ENCODE measurements at regions not wholly inside any gene's neighbourhood (a gene's known extent, or its start where the extent isn't known, plus 50 kb on each side); places are given as distances from the start of the nearest gene placed in this dataset.

DNA sequence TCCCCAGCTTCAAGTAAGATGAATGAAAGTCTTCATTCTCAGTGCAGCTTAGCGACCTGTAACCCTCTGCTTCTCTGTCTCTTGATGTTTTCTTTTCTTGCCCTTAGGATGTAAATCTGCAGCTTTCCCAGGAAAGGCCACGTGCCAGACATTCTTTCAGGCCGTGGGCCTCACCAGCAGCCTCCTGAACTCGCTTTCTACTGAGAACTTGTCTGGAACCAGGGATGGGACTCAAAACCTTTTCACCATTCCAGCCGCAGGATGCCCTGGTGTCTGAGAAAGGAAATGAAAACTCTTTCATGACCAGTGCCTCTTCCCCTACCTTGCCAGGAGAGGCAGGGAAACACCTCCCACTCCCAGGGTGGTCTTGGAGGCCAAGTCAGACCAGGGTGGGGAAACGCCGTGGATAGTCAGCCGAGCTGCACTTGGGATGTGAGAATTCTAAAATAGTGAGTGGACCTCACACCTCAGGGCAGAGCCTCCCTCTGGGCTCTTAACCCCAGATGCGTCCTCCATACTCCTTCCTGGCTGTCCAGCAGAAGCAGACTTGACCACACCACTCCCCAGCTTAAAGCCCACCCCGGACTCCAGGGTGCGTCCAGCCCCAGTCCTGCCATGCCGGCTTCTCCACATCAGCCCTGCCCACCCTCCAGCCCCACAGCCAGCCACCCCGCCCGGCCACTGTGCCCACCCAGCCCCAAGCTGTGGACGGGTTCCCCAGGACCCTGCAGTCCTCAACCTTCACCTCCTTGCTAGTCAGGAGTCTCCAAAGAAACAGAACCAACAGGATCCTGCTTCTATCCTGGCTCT is 115.5 kb downstream of the TWIST2 start:
- DNase-seq: no peak

DNA sequence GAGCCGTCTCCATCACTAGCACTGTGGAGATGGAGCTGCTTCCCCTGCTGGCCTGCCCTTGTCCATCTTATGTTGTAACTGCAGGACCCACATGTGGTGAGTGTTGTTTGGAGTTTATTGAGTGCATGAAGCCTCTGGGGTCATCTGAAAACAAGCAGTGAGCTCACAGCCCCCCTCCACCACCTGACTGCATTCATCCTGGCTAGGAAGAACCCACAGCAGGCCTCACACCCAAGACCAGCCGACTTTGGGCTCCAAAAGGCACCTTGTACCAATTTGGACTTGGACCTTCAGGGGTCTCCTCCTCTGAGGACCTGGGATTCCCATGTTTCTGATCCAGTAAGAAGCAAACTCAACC is 116.1 kb downstream of the TWIST2 start:
- DNase-seq: no peak

DNA sequence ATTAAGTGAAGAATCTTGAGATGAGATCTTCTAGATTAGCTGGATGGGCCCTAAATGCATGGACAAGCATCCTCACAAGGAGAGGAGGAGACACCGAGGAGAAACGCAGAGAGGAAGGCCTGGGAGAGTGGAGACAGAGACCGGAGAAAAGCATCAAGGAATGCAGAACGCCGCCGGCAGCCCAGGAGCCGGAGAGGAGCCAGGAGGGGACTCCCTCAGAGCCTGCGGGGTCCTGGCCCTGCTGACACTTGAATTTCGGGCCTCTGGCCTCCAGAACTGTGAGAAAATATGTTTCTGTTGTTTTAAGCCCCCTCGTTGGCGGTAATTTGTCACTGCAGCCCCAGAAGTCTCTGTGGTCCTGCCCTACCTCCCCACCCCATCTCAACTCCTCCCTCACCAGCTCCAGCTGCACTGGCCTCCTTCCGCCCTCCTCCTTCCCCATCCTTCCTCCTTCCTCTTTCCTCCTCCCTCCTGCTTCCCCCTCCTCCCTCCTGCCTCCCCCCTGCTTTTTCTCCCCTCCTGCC is 116.7 kb downstream of the TWIST2 start:
- no peak for DNase-seq

DNA sequence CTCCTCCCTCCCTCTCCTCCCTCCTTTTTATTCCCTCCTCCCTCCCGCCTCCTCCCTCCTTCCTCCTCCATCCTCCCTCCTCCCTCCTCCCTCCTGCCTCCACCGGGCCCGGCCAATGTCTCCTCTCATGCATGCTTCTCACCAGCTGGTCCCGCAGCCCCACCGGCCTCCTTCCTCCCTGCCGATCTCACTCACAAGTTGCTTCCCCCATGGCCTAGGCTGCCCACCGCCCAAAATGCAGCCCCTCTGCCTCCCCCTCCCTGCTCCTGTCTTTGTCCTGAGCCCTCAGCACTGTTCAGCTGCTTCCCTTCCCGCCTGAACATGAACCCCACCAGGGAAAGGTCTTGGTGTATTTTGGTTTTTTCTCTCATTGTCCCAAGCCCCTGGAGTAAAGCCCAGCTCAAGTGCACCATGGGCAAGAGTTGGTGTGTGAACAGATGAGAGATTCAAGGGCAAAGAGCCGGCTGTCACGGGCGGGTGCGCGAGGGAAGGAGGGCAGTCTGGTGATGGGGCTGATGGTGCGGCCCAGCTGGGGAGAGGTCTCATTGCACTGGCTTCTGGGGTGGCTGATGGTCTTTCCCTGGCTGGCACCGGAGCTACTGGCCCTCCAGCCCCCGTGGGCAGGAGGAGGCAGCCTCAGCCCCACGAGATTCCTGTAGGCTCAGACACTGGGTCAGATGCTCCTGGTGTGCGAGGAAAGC is 117.6 kb downstream of the TWIST2 start:
- no peak for DNase-seq

GRCh38 chr2:238966072-238966937 is 118.4 kb downstream of the TWIST2 start:
- DNase-seq: no peak

GRCh38 chr2:238967031-238967977 is 119.4 kb downstream of the TWIST2 start:
- no peak for DNase-seq

DNA sequence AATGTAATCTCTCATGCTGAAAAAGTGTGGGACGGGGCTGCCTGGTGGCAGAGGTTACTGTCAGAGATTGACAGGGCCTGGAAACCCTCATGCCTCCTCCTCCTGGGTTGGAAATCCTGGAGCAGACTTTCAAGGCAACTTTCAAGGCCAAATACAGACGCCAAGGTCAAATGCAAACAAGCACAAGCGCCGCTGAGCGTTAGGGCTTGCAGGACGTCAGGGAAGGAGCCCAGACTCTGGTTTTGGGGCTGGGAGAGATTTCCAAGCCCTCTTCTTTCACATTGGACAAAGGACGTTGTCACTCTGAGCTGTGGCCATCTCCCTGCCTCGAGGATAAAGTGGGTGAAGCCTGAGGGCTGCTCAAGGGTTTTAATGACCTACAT is 120.1 kb downstream of the TWIST2 start:
- no peak for DNase-seq

DNA sequence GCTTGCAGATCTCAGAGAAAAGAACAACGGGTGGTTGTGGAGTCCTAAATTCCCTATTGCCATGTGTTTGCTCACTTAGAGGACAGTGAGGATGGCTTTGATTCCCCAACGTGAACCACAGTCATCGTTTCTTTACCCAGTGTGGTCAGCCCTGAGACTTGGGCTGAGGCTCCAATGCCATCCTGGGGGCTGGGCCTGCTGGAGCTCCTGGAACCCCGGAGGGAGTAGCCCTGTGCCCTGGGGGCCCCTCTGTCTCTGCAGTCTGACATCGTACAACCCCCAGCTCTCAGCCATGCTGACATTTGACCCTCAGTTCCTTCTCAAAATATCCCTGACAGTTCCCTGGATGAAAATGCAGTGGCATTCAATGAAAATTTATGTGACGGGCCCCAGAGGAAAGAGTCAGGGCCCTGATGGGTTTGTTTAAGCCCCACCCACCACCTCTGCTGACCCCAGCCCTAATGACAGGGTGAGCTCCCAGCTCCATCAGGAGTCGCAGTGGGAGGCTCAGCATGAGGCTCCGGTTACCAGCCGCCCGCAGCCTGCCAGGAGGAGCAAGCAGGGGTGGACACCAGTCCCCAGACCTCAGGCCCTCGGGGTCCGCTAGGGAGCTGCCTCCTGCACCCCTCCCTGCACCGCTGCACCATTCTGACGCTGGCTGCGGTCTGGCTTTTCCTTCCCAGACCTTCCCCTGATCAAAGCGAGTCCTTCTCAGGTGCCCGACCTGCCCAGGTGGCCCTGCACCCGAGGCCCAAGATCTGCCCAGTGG is 120.9 kb downstream of the TWIST2 start:
- DNase-seq: no peak

- DNase-seq: no peak
These were observed 122.0 kb downstream of the TWIST2 start for GRCh38 chr2:238969857-238970256.

DNA sequence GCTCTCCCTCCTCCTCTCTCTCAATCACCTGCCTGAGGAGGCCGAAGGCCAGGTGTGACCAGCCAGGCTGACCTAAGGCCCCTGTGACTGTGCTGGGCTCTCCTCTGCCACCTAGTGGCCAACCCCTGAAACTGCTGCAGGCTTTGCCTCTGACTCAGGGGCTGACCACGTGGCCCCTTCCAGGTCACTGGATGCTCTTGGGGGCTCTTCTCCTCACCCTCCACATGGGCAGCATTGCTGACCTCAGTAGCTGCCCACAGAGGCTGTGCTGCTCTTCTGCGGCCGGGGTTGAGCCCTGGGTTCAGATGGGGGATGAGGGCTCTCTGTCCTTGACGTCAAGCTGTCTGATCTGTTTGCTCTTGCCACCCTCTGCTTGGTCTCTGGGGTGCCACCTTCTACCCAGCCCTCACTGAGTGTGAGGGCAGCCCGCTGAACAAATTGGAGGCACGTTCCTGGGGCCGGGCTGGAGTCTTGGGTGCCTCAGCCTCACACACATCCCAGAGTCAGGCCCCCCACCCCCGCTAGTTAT is 122.7 kb downstream of the TWIST2 start:
- DNase-seq: peak; percentile 64 to 75 (median 70)

GRCh38 chr2:238971318-238972145 is 123.6 kb downstream of the TWIST2 start:
- DNase-seq: no peak

DNA sequence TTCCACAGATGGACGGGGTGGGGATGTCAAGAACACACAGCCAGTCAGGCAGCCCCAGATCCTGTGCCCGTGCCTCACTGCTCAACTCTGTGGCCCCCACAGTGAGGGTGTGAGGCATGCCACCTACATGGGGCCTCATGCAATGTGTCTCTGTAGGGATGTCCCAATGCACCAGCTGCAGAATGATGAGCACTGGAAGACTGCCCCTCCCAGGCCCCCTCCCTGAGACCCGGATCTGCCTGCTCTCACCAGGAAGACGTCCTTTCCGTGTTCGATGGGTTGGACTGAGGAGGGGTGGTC is 124.2 kb downstream of the TWIST2 start:
- no peak for DNase-seq

DNA sequence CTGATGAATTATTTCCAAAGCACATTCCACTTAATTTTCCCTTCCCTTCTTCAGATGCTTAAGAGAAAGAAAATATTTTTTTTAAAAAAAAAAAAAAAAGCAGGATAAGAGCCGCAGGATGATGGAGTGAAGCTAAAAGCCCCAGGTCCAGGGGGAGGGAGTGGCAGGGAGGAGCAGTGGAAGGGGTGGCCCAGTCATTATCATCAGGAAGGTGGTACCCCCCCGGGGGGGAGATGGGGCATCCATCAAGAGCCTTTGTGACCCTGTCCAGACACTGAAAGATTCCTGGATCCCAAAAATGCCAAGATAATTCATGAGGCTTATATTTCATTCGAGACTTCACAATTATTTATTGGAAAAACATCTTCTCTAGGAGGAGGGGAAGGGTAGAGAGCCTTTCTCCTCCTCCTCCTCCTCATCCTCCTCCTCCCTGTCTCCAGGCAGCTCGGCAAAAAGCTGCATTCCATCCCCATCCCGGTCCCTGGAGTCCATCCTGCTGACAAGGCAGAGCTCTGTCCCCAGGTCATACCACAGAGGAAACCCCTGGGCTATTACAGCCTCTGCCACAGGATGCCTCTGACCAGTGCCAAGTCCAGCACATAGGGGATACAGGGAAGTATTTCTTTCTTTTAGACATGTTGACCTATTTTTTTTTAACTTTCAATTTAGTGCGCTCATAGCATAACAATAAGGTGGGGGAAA is 125.3 kb downstream of the TWIST2 start:
- DNase-seq: no peak

- no peak for DNase-seq
These were observed 126.2 kb downstream of the TWIST2 start for GRCh38 chr2:238974081-238974480.

- no peak for DNase-seq
These were observed 126.7 kb downstream of the TWIST2 start for GRCh38 chr2:238974501-238975166.

GRCh38 chr2:238975408-238975807 is 127.5 kb downstream of the TWIST2 start:
- no peak for DNase-seq

GRCh38 chr2:238978497-238978896 is 130.6 kb downstream of the TWIST2 start:
- no peak for DNase-seq

DNA sequence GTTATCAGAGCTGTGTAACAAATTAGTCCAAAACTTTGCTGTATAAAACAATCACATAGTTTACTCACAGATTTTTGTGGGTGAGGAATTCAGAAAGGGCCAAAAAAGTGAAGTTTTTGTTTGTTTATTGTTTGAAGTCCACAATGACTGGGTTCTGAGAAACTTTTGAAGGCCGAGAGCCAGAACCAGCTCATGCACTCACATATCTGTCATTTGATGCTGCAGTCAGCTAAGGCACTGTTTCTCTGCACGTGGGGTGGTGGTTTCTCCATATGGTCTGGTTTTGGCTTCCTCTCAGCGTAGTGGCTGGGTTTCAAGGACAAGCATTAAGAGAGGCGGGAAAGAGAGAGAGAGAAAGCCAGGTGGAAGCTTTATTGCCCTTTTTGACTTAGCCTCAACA is 131.8 kb downstream of the TWIST2 start:
- no peak for DNase-seq

Data from suppressor macrophage (primary cell).